Heart left ventricle (tissue), 13 donors: ENCODE measurements at regions not wholly inside any gene's neighbourhood (a gene's known extent, or its start where the extent isn't known, plus 50 kb on each side); places are given as distances from the start of the nearest gene placed in this dataset.

ENCODE experiments used
- CTCF ChIP-seq, 12 donors: fragments of 200-600 bp; sonication (generic) in 4 of 12; IDR thresholded peaks; one replicate each; pipeline versions ENCODE4 v1.5.0 to v1.8.0; 2018 to 2022; ENCODE audit warnings: antibody characterized with exemption in 12 of 12, mild to moderate bottlenecking in 5 of 12
- POLR2A ChIP-seq, 2 donors: fragments of 450-650 bp; IDR thresholded peaks; one replicate each; pipeline ENCODE4 v1.6.1; 2017; ENCODE audit warnings: antibody characterized with exemption in 2 of 2, mild to moderate bottlenecking in 2 of 2, moderate library complexity in 2 of 2
- donor health status: ischemic (EF 13 %, LVEDD 7.1; RV severe dilation, severe dysfunction).
- donor health status: DM: no; HTN: yes; CAD: no.
- donor health status: DM: no; HTN: no; CAD: no.
- donor health status: ischemic (EF 25% LVEDD 6.9; RV normal size, moderate dysfunction).
- donor health status: ischemic (EF 25% LVEDD 5.7; RV mildly dilated, moderate dysfunction).
- donor health status: ischemic (EF 35%, LVEDD 5.7; RV mildly dilated, moderate dysfunction).
- donor health status: nonischemic (EF 11% LVEDD 7.7; RV severe dilation, severe dysfunction).
- donor health status: DM: yes; HTN: yes; CAD: no.
- donor health status: PGD.
- donor health status: ischemic (EF 29% LVEDD 5.4; RV normal size, mild dysfunction).
- donor health status: nonischemic (EF 23%, LVEDD 6.1; RV moderate dilation, normal function).

DNA sequence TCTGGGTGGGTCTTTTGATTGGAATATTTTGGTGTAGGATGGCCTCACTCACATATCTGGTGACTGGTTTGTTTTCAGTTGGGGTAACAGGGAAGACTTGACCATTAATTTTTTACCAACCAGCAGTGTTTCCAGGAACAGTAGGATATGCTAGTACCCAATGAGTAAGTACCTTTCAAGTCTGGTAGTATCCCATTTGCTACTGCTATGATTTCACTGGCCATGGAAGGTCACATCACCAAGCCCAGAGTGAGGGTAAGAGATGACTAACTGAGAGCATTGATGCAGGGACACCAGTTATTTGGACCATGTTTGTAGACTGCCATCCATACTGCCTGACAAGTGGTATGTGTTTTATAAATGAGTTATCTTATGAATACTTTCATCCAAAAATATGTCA lies 277.7 kb downstream of the MAP2K6 start:
- TF ChIP-seq CTCF (IDR thresholded peaks at IDR 0.05) (no peak), POLR2A (IDR thresholded peaks at IDR 0.05) (no peak)
